ENCODE measurements at regions not wholly inside any gene's neighbourhood (a gene's known extent, or its start where the extent isn't known, plus 50 kb on each side); places are given as distances from the start of the nearest gene placed in this dataset.
A peak's percentile ranks its signal among the peaks of the same experiment; 100 is the strongest.

DNA sequence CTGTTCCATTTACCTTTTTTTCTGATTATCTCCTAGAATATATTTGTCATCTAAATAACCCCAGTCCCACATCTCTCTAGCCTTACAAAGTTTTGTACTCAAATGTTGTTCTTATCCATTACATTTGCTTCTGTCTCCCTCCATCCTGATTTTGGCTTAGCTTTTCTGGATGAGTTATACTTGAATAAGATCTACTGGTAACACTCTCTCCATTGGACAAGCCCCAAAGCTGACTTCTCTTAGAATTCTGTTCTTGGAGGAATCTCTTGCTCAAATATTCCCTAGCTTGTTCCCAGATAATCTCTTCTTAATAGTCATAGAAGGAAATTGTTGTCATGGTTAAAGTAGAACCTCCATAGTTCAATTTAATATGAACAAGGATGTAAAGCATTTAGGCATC lies 115.5 kb upstream of the HS3ST1 start:
- Histone ChIP-seq H3K27ac (ENCODE audit: low read depth, low read length, severe bottlenecking) (no peak overlapping the region), H3K4me3 (ENCODE audit: extremely low read depth, insufficient read depth, low read length, poor library complexity, severe bottlenecking) (no peak overlapping the region), H3K9me3 (ENCODE audit: control insufficient read depth, low read length) (no peaks in the 10 kb centered on the region), H3K36me3 (ENCODE audit: control insufficient read depth, insufficient read depth, low read length) (no peaks in the 10 kb centered on the region), H3K4me1 (ENCODE audit: control insufficient read depth, insufficient read depth, low read length, poor library complexity, severe bottlenecking) (no peaks in the 10 kb centered on the region)

DNA sequence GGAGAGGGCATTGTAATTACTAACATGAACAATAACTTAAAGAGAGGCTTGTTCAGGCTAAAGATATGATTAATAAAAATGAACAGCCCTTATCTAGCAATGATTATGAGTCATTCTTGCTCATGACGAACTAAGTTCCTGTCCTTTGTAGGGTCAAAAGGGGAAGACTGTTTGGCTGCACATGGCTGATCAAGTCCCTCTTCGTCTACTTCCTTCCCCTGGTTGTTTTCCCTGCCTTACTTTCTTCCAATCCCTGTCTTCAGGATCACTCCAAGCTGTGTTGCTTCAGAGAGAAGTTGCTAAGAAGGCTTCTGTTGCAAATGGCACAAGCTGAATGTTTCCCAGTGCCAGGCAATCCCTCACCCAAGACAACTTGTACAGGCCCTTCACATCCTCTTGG lies 115.0 kb upstream of the HS3ST1 start:
- H3K4me3 ChIP-seq (ENCODE audit: extremely low read depth, insufficient read depth, low read length, poor library complexity, severe bottlenecking), result no peak overlapping the region
- no peaks in the 10 kb centered on the region for H3K9me3 ChIP-seq (ENCODE audit: control insufficient read depth, low read length)
- H3K36me3 ChIP-seq (ENCODE audit: control insufficient read depth, insufficient read depth, low read length), result no peaks in the 10 kb centered on the region
- 100% methylated on average over 1 of the region's 2 CpGs for WGBS, 2 experiments (ENCODE audit: insufficient coverage in 2 of 2)
- no peak overlapping the region for H3K27ac ChIP-seq (ENCODE audit: low read depth, low read length, severe bottlenecking)
- no peaks in the 10 kb centered on the region for H3K4me1 ChIP-seq (ENCODE audit: control insufficient read depth, insufficient read depth, low read length, poor library complexity, severe bottlenecking)

DNA sequence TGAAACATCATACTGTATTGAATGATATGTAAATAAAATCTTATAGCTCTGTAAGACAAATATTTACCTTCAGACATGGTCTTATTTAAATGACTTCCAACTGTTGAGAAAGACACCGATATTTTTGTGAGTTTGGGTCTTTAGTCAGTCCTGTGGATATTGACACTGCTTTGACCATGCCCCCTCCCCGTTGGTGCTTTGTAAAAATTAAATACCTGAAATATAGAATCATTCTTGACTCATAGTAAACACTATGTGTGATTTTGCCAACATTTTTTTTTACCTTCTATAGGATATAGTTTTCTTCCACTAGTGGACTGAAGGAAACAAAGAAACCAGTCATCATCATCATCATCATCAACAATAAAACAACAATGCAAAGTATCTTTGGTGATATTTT lies 114.3 kb upstream of the HS3ST1 start:
- Histone ChIP-seq H3K9me3 (ENCODE audit: control insufficient read depth, low read length) (no peaks in the 10 kb centered on the region), H3K36me3 (ENCODE audit: control insufficient read depth, insufficient read depth, low read length) (no peaks in the 10 kb centered on the region), H3K27ac (ENCODE audit: low read depth, low read length, severe bottlenecking) (no peak overlapping the region), H3K4me3 (ENCODE audit: extremely low read depth, insufficient read depth, low read length, poor library complexity, severe bottlenecking) (no peak overlapping the region), H3K4me1 (ENCODE audit: control insufficient read depth, insufficient read depth, low read length, poor library complexity, severe bottlenecking) (no peaks in the 10 kb centered on the region)
- WGBS, 2 experiments (ENCODE audit: insufficient coverage in 2 of 2), result no CpG with 5 or more reads among the region's 2 CpGs

DNA sequence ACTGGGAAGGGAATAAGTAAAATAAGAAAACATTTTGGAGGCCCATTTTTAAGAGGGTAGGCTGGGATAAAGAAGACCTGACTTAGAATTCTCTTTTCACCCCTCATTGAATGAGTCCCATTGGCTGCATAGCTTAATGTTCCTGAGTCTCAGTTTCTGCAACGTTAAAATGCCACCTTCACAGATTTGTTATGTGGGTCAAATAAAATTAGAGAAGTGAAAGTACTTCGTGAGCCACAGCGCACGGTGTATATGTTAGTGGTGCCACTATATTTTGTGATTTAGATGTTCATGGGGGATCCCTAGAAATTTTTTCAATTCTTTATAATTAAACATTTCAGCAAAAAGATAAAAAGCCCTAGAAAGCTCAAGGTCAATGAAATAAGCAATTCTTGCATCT lies 109.2 kb upstream of the HS3ST1 start:
- WGBS, 2 experiments (ENCODE audit: insufficient coverage in 2 of 2), result 100% methylated on average over 1 of the region's 4 CpGs; no CpG with 5 or more reads in 1 of the 2 experiments
- Histone ChIP-seq H3K4me3 (ENCODE audit: extremely low read depth, insufficient read depth, low read length, poor library complexity, severe bottlenecking) (no peak overlapping the region), H3K36me3 (ENCODE audit: control insufficient read depth, insufficient read depth, low read length) (no peaks in the 10 kb centered on the region), H3K9me3 (ENCODE audit: control insufficient read depth, low read length) (no peaks in the 10 kb centered on the region), H3K27ac (ENCODE audit: low read depth, low read length, severe bottlenecking) (no peak overlapping the region), H3K4me1 (ENCODE audit: control insufficient read depth, insufficient read depth, low read length, poor library complexity, severe bottlenecking) (no peaks in the 10 kb centered on the region)

DNA sequence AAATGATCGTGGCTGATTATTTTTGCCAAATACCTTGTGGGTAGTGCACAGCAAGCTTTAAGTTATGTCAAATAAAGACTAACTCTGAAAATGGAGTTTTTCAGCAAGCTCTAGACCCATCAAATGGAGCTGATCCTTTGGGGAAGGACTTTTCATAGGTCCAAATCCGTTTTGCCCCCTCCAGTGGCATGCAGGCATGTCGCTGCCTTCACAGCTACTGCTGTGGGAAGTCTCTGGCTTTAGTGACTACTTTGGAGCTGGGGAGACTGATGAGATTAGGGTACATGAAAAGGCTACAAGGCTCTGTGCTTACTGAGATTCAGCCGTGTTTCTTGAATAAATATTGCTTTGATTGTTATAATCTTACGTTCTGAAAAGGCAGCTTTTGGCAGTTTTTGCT lies 106.6 kb upstream of the HS3ST1 start:
- Histone ChIP-seq H3K36me3 (ENCODE audit: control insufficient read depth, insufficient read depth, low read length) (no peaks in the 10 kb centered on the region), H3K4me1 (ENCODE audit: control insufficient read depth, insufficient read depth, low read length, poor library complexity, severe bottlenecking) (no peaks in the 10 kb centered on the region), H3K4me3 (ENCODE audit: extremely low read depth, insufficient read depth, low read length, poor library complexity, severe bottlenecking) (no peak overlapping the region), H3K9me3 (ENCODE audit: control insufficient read depth, low read length) (peaks cover 4% of the 10 kb centered on the region), H3K27ac (ENCODE audit: low read depth, low read length, severe bottlenecking) (no peak overlapping the region)
- WGBS, 2 experiments (ENCODE audit: insufficient coverage in 2 of 2), result 63 to 80% methylated on average over 5 of the region's 5 CpGs

DNA sequence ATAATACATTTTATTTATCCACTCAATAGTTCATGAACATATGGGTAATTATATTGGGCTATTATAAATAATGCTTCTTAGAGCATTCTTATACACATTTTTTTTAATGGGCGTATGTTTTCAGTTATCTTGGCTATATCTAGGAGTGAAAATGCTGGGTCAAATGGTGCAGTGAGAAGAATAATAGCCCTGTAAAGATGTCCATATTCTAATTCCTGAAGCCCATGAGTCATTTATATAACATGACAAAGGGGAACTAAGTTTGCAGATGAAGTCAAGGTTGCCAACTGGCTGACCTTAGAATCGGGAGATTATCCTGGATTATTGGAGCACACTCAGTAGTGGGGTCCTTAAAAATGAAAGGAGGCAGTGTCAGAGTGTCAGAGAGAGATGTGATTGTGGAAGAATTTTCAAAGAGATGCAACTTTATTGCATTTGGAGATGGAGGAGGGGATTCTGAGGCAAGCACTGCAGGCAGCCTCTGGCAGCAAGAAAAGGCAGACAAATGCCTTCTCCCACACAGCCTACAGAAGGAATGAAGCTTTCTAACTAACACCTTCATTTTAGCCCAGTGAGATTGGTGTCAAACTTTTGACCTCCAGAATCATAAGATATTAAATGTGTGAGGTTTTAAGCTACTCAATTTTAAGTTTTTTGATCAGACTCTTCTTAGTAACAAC lies 106.1 kb upstream of the HS3ST1 start:
- Histone ChIP-seq H3K4me1 (ENCODE audit: control insufficient read depth, insufficient read depth, low read length, poor library complexity, severe bottlenecking) (no peaks in the 10 kb centered on the region), H3K9me3 (ENCODE audit: control insufficient read depth, low read length) (peaks cover 6% of the 10 kb centered on the region), H3K27ac (ENCODE audit: low read depth, low read length, severe bottlenecking) (no peak overlapping the region), H3K36me3 (ENCODE audit: control insufficient read depth, insufficient read depth, low read length) (no peaks in the 10 kb centered on the region), H3K4me3 (ENCODE audit: extremely low read depth, insufficient read depth, low read length, poor library complexity, severe bottlenecking) (no peak overlapping the region)
- 50 to 85% methylated on average over 1 to 2 of the region's 2 CpGs for WGBS, 2 experiments (ENCODE audit: insufficient coverage in 2 of 2)

DNA sequence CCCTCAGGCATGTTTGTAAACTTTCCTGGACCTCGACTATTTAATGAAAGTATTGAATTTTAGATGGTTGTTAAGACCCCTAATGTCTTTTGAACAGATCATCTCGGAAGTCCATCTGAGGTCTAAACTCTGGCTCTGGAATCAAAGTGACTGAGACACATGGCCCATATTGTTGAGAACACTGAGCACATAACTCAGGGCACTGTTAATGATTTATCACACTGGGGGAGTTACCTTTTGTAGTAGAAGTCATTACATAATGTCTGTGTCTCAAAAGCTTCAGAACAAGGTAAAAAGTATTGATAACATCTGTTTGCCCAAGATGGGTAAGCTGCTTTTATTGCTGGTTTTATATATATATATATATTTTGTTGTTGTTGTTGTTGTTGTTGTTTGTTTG lies 103.4 kb upstream of the HS3ST1 start:
- H3K4me3 ChIP-seq (ENCODE audit: extremely low read depth, insufficient read depth, low read length, poor library complexity, severe bottlenecking), result no peak overlapping the region
- 100% methylated on average over 2 of the region's 2 CpGs for WGBS, 2 experiments (ENCODE audit: insufficient coverage in 2 of 2)
- no peak overlapping the region for H3K27ac ChIP-seq (ENCODE audit: low read depth, low read length, severe bottlenecking)
- no peaks in the 10 kb centered on the region for H3K36me3 ChIP-seq (ENCODE audit: control insufficient read depth, insufficient read depth, low read length)
- H3K4me1 ChIP-seq (ENCODE audit: control insufficient read depth, insufficient read depth, low read length, poor library complexity, severe bottlenecking), result no peaks in the 10 kb centered on the region
- peaks cover 6% of the 10 kb centered on the region for H3K9me3 ChIP-seq (ENCODE audit: control insufficient read depth, low read length)

DNA sequence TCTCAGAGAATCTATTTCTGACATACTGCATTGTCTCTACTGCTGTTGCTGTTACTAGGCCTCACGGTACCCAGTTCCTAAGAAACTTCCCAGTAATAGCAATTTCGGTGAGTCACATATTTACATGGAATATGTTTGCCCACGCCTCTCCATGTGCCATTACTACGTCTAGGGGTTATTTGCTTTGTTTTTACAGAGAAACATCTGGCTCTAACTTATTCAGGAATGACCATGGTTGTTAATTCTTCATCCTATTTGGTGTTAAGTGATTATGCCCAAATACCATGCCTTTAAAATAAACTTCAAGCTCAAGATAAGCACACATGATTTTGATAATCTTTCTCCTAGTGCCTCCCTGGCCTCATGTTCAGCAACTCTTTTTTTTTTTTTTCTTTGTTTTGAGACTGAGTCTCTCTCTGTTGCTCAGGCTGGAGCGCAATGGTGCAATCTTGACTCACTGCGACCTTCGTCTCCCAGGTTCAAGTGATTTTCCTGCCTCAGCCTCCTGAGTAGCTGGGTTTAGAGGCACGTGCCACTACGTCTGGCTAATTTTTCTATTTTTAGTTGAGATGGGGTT lies 101.0 kb upstream of the HS3ST1 start:
- Histone ChIP-seq H3K36me3 (ENCODE audit: control insufficient read depth, insufficient read depth, low read length) (no peaks in the 10 kb centered on the region), H3K27ac (ENCODE audit: low read depth, low read length, severe bottlenecking) (no peak overlapping the region), H3K4me3 (ENCODE audit: extremely low read depth, insufficient read depth, low read length, poor library complexity, severe bottlenecking) (no peak overlapping the region), H3K4me1 (ENCODE audit: control insufficient read depth, insufficient read depth, low read length, poor library complexity, severe bottlenecking) (no peaks in the 10 kb centered on the region), H3K9me3 (ENCODE audit: control insufficient read depth, low read length) (peaks cover 6% of the 10 kb centered on the region)
- WGBS, 2 experiments (ENCODE audit: insufficient coverage in 2 of 2), result 88 to 89% methylated on average over 6 to 7 of the region's 9 CpGs

DNA sequence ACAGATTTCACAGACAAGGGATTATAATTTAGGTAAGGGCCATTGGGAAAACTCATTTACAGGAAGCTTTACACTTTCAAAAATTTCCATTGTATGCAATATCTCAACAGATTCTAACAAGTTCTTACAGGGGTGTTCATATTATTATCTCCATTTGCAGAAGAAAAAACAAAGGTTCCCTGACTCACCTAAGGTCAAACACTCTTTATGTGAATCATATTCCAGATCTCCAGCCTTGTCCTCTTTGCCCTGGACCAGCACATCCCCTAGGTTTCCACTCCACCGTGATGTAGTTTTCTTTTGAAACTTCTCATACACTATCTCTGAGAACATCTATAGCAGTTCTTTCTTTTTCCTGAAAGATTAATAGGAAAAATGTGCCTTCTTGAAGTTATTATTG lies 96.4 kb upstream of the HS3ST1 start:
- H3K27ac ChIP-seq (ENCODE audit: low read depth, low read length, severe bottlenecking), result no peak overlapping the region
- H3K9me3 ChIP-seq (ENCODE audit: control insufficient read depth, low read length), result no peaks in the 10 kb centered on the region
- WGBS, 2 experiments (ENCODE audit: insufficient coverage in 2 of 2), result no CpG with 5 or more reads among the region's 1 CpG
- no peaks in the 10 kb centered on the region for H3K4me1 ChIP-seq (ENCODE audit: control insufficient read depth, insufficient read depth, low read length, poor library complexity, severe bottlenecking)
- H3K36me3 ChIP-seq (ENCODE audit: control insufficient read depth, insufficient read depth, low read length), result no peaks in the 10 kb centered on the region
- no peak overlapping the region for H3K4me3 ChIP-seq (ENCODE audit: extremely low read depth, insufficient read depth, low read length, poor library complexity, severe bottlenecking)

DNA sequence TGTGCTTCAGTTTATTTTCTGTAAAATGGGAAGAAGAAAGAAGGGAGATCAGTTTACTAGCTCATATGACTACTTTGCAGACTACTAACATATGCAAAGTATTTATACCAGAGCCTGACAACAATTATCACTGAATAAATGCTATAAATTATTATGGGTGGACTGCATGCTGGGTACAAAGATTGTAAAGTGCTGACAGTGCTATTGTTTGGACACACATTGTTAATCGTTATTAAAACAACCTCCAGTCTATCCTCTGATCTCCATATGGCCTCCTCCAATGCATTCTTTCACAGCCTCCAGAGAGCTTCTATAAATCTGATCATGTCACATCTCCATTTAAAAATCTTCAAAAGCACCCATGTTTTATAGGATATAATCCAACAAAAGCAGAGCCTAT lies 90.1 kb upstream of the HS3ST1 start:
- WGBS, 2 experiments (ENCODE audit: insufficient coverage in 2 of 2), result 100% methylated on average over 1 of the region's 1 CpG; no CpG with 5 or more reads in 1 of the 2 experiments
- Histone ChIP-seq H3K4me1 (ENCODE audit: control insufficient read depth, insufficient read depth, low read length, poor library complexity, severe bottlenecking) (no peaks in the 10 kb centered on the region), H3K9me3 (ENCODE audit: control insufficient read depth, low read length) (no peaks in the 10 kb centered on the region), H3K27ac (ENCODE audit: low read depth, low read length, severe bottlenecking) (no peak overlapping the region), H3K4me3 (ENCODE audit: extremely low read depth, insufficient read depth, low read length, poor library complexity, severe bottlenecking) (no peak overlapping the region), H3K36me3 (ENCODE audit: control insufficient read depth, insufficient read depth, low read length) (no peaks in the 10 kb centered on the region)

DNA sequence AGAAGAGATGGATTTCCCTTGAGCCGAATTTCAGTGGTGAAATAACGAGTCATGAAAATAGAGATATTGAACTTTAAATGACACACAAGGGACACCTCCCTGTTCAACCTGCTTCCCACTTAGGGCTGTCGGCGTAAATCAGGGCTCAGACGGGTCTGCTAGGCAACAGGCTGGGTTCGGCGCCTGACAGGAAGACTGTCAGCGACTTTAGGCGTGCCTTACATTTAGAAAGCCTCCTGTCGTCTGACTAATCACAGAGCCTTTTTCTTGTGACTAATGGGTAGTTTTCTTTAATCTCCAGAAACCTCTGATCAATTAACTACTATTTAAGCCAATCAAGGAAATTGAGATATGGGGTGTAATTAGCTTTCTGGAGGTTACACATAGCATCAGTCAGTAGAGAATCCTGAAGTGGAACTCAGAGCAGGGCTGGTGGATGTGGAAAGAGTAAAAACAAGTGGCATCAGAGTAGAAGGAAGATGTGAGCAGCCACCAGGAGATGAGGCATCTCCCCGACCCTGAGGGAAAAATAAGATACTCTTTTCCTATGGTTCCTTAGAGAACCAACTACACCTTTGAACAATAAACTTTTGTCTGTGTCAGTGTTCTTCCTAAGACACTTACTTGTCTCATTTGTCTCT lies 86.2 kb upstream of the HS3ST1 start:
- Histone ChIP-seq H3K4me3 (ENCODE audit: extremely low read depth, insufficient read depth, low read length, poor library complexity, severe bottlenecking) (no peak overlapping the region), H3K27ac (ENCODE audit: low read depth, low read length, severe bottlenecking) (peak overlapping the region; percentile 46), H3K4me1 (ENCODE audit: control insufficient read depth, insufficient read depth, low read length, poor library complexity, severe bottlenecking) (peaks cover 9% of the 10 kb centered on the region), H3K36me3 (ENCODE audit: control insufficient read depth, insufficient read depth, low read length) (no peaks in the 10 kb centered on the region), H3K9me3 (ENCODE audit: control insufficient read depth, low read length) (no peaks in the 10 kb centered on the region)
- 84 to 88% methylated on average over 6 to 9 of the region's 11 CpGs for WGBS, 2 experiments (ENCODE audit: insufficient coverage in 2 of 2)
